K562 (cell line): ENCODE measurements at regions not wholly inside any gene's neighbourhood (a gene's known extent, or its start where the extent isn't known, plus 50 kb on each side); places are given as distances from the start of the nearest gene placed in this dataset.

Experiments used
- ATAC-seq: fragments of 200-7000 bp; cut with Tn5 transposase; 3 replicates; pipeline ENCODE4 v1.9.1; 2020; ENCODE audit warnings: moderate library complexity
- BruUV-seq: library from RNA; stranded (reverse); fragments of 400-500 nt; replicated peaks from 2 replicates; lab custom pipeline; 2021; lab: Mats Ljungman, UMichigan
- CTCF ChIA-PET: fragments of 300-600 bp; formaldehyde crosslinking; extraction: SDS; loops from one replicate; lab custom pipeline; 2021; ENCODE audit warnings: low intra/inter-chr PET ratio; lab: Yijun Ruan, JAX
- POLR2A ChIA-PET: fragments of 300-600, 350-650 bp; sonication (Branson Sonifier 250); formaldehyde crosslinking; extraction: SDS; loops from one replicate; lab custom pipeline; 2021; ENCODE audit warnings: antibody characterized with exemption, inconsistent platforms; lab: Yijun Ruan, JAX
- DNase-seq, 4 experiments: peaks; one replicate each; pipeline versions ENCODE4 v3.0.0 to v3.0.0-alpha.2; 2011 to 2018; ENCODE audit warnings: low spot score in 3 of 4, mixed read lengths in 3 of 4; ENCODE audit errors: extremely low read depth in 1 of 4
- FAIRE-seq: peaks from 2 replicates; lab custom pipeline; 2011; peaks lifted over from hg19 to GRCh38; lab: Jason Lieb, UNC
- H2AFZ ChIP-seq: 2 replicates; pipeline ENCODE4 v1.6.0; 2011; ENCODE audit warnings: low read depth, low read length, control low read depth, inconsistent platforms
- H3K27ac ChIP-seq: fragments of 200-600 bp; 3 replicates; pipeline ENCODE4 v1.8.0; 2011; ENCODE audit warnings: low read depth, mild to moderate bottlenecking, control low read depth, inconsistent platforms, low read length, moderate library complexity, mixed read lengths; ENCODE audit errors: extremely low read depth
- H3K27me3 ChIP-seq, 2 experiments: fragments of 300-600 bp in 1 of 2; 2 replicates in 1 of 2; 3 replicates in 1 of 2; pipeline versions ENCODE4 v1.6.0 to v1.8.0; 2011; ENCODE audit warnings: inconsistent platforms in 2 of 2, low read length in 2 of 2, mild to moderate bottlenecking in 1 of 2, mixed read lengths in 1 of 2, moderate library complexity in 1 of 2; ENCODE audit not compliant: control insufficient read depth in 2 of 2, insufficient read depth in 2 of 2
- H3K36me3 ChIP-seq: fragments of 300-600 bp; 3 replicates; pipeline ENCODE4 v1.8.0; 2011; ENCODE audit warnings: mild to moderate bottlenecking, low read length, inconsistent platforms; ENCODE audit not compliant: control insufficient read depth, insufficient read depth
- H3K4me1 ChIP-seq, 2 experiments: fragments of 200-600 bp in 1 of 2; replicated peaks in 1 of 2; 2 replicates in 1 of 2; 3 replicates in 1 of 2; pipeline versions ENCODE4 v1.5.1 to v1.8.0; 2011; ENCODE audit warnings: inconsistent platforms in 2 of 2, low read length in 2 of 2, mild to moderate bottlenecking in 1 of 2, mixed read lengths in 1 of 2, moderate library complexity in 1 of 2; ENCODE audit not compliant: control insufficient read depth in 2 of 2, insufficient read depth in 2 of 2
- H3K4me2 ChIP-seq: 2 replicates; pipeline ENCODE4 v1.6.1; 2011; ENCODE audit warnings: low read length, control low read depth, inconsistent platforms, mixed read lengths; ENCODE audit not compliant: insufficient read depth
- H3K4me3 ChIP-seq: fragments of 200-600 bp; sonication (generic), shearing (Covaris generic); 2 replicates; pipeline ENCODE4 v1.5.1; 2016; ENCODE audit warnings: control low read depth, inconsistent platforms
- H3K79me2 ChIP-seq: fragments of 200-600 bp; 3 replicates; pipeline ENCODE4 v1.8.0; 2011; ENCODE audit warnings: low read length, inconsistent platforms; ENCODE audit not compliant: control insufficient read depth, insufficient read depth
- H3K9ac ChIP-seq, 2 experiments: 2 replicates each; pipeline versions ENCODE4 v1.6.0 to v1.6.1; 2011; ENCODE audit warnings: low read depth in 2 of 2, low read length in 2 of 2, control low read depth in 1 of 2, inconsistent platforms in 1 of 2, mild to moderate bottlenecking in 1 of 2, mixed read lengths in 1 of 2; ENCODE audit not compliant: insufficient read depth in 1 of 2
- H3K9me1 ChIP-seq: one replicate; pipeline ENCODE4 v1.6.0; 2011; ENCODE audit warnings: inconsistent platforms, mild to moderate bottlenecking, low read length, moderate library complexity; ENCODE audit not compliant: control insufficient read depth, insufficient read depth
- H3K9me3 ChIP-seq: replicated peaks from 2 replicates; pipeline ENCODE4 v1.5.1; 2011; ENCODE audit warnings: low read depth, low read length, inconsistent platforms; ENCODE audit not compliant: control insufficient read depth, insufficient read depth
- H4K20me1 ChIP-seq: replicated peaks from 2 replicates; pipeline ENCODE4 v1.6.1; 2011; ENCODE audit warnings: low read length, inconsistent platforms, mixed read lengths; ENCODE audit not compliant: control insufficient read depth, insufficient read depth
- GTF2E2 ChIP-seq: fragments of 200-800 bp; sonication (Bioruptor generic); IDR thresholded peaks from 2 replicates; pipeline ENCODE4 v1.6.1; 2016; ENCODE audit warnings: missing genetic modification characterization, missing compliant biosample characterization
- KLF10 ChIP-seq: fragments of 250-450 bp; sonication (Bioruptor Pico); IDR thresholded peaks from 2 replicates; pipeline ENCODE4 v1.6.1; 2021; ENCODE audit warnings: matching md5 sums
- SP1 ChIP-seq: sonication (generic); formaldehyde crosslinking; IDR thresholded peaks from 2 replicates; pipeline ENCODE4 v1.8.1; 2022; ENCODE audit warnings: mild to moderate bottlenecking, missing genetic modification reagents
- ZBTB11 ChIP-seq, 3 experiments: fragments of 200-800 bp in 1 of 3; fragments of 250-450 bp in 1 of 3; fragments of 450-650 bp in 1 of 3; sonication (Bioruptor Pico) in 1 of 3; sonication (Bioruptor generic) in 1 of 3; formaldehyde crosslinking in 1 of 3; IDR thresholded peaks; 2 replicates each; pipeline versions ENCODE4 v1.6.1 to v1.8.0; 2016 to 2022; ENCODE audit warnings: mild to moderate bottlenecking in 2 of 3, missing genetic modification characterization in 2 of 3, missing compliant biosample characterization in 1 of 3, moderate library complexity in 1 of 3
- WGBS: fragments of 100-300 bp; shearing (Covaris generic); methylation state at CpG from one replicate; pipeline ENCODE4 v1.1.6; 2016; ENCODE audit warnings: low coverage, mixed read lengths; ENCODE audit not compliant: insufficient coverage; ENCODE audit errors: missing lambda C conversion rate; 5-methylcytosine and 5-hydroxymethylcytosine counted together
- in situ Hi-C: fragments of 300-500 bp; cut with MboI; formaldehyde crosslinking; loops from 4 replicates; pipeline ENCODE4 v1.15.0; 2018; ENCODE audit warnings: inconsistent platforms, mixed read lengths
- intact Hi-C: fragments of 100-400 bp; cut with micrococcal nuclease; formaldehyde crosslinking; loops from 2 replicates; pipeline ENCODE4 v1.14.2; 2022

DNA sequence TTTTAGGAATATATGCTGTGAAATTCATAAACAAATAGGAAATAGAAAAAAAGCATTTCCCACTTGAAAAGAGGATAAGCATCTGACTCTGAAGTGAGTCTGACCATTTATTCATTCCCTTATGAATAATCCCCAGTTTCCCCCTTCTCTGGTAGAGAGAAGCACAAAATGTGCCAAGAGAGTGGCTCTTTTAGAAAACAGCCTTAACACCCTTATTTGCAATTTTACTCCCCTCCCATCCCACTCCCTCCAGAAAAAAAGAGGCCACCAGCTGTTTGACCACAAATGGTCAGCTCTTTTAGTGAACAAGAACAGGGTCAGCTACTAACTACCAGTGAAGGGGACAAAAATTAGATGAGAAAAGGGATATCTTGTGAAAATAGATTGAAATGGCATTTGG lies 184.5 kb upstream of the ADAMTS9 start:
- ChIA-PET POLR2A (no interaction called here), CTCF (no interaction called here)
- in situ Hi-C loops = no loop called here
- Histone ChIP-seq H3K9me1 (no peaks in the 10 kb centered on the region), H3K4me3 (no peak overlapping the region), H3K79me2 (no peaks in the 10 kb centered on the region), H3K36me3 (no peaks in the 10 kb centered on the region), H3K9me3 (no peaks in the 10 kb centered on the region), H3K4me2 (no peak overlapping the region), H2AFZ (no peak overlapping the region), H3K4me1 (no peaks in the 10 kb centered on the region), H3K9ac (no peak overlapping the region), H3K27ac (no peak overlapping the region), H3K27me3 (no peaks in the 10 kb centered on the region), H4K20me1 (no peaks in the 10 kb centered on the region)
- ATAC-seq (no peak), FAIRE-seq (no peak), DNase-seq (no peak)
- BruUV-seq = no TSS peak
- no peak for TF ChIP-seq SP1 (CRISPR knock-in tag)
- TF ChIP-seq KLF10 (CRISPR knock-in tag) = no peak
- intact Hi-C loops = no loop called here

- no peaks in the 10 kb centered on the region for H3K9me3 ChIP-seq
- H2AFZ ChIP-seq = no peak overlapping the region
- H3K4me1 ChIP-seq = no peaks in the 10 kb centered on the region
- no peak for FAIRE-seq
- ChIA-PET CTCF (no interaction called here), POLR2A (interaction anchor here (0.8 kb wide), 1 partner anchor 20 kb away, joined by 3 read pairs; no protein-coding TSS in a partner anchor)
- H3K27me3 ChIP-seq = no peaks in the 10 kb centered on the region
- ATAC-seq = no peak
- no peak overlapping the region for H3K9ac ChIP-seq
- no peak for DNase-seq
- no peaks in the 10 kb centered on the region for H4K20me1 ChIP-seq
- H3K36me3 ChIP-seq = no peaks in the 10 kb centered on the region
- no peak overlapping the region for H3K27ac ChIP-seq
- WGBS = 7% methylated on average over 2 of the region's 2 CpGs
- no TSS peak for BruUV-seq
- intact Hi-C loops = no loop called here
- H3K9me1 ChIP-seq = no peaks in the 10 kb centered on the region
- H3K4me3 ChIP-seq = no peak overlapping the region
- TF ChIP-seq ZBTB11 (CRISPR knock-in tag; IDR thresholded peaks at IDR 0.05) (peak in 1 of 3 experiments; percentile 67; a peak in 2 of 6 replicates), GTF2E2 (tag) (no peak)
- H3K79me2 ChIP-seq = no peaks in the 10 kb centered on the region
- in situ Hi-C loops = no loop called here
- H3K4me2 ChIP-seq = no peak overlapping the region
Measured at GRCh38 chr3:64871834-64872249, 184.0 kb upstream of the ADAMTS9 start.
